Aorta (tissue), 5 donors: ENCODE measurements at regions not wholly inside any gene's neighbourhood (a gene's known extent, or its start where the extent isn't known, plus 50 kb on each side); places are given as distances from the start of the nearest gene placed in this dataset.

Experiments
- ATAC-seq: fragments of 200-7000 bp; cut with Tn5 transposase; one replicate; pipeline ENCODE4 v1.9.1; 2022; ENCODE audit warnings: moderate library complexity; ENCODE audit not compliant: low FRiP score
- DNase-seq, 2 donors: peaks; one replicate each; pipeline ENCODE4 v3.0.0-alpha.2; 2020
- H3K27ac ChIP-seq, 2 donors: one replicate each; pipeline ENCODE4 v1.5.1; 2013; ENCODE audit warnings: low read length in 2 of 2, mild to moderate bottlenecking in 2 of 2, moderate library complexity in 2 of 2, control low read depth in 1 of 2, inconsistent platforms in 1 of 2, low read depth in 1 of 2
- H3K27me3 ChIP-seq, 2 donors: one replicate each; pipeline ENCODE4 v1.6.1; 2013; ENCODE audit warnings: control low read depth in 1 of 2, low read length in 1 of 2, mild to moderate bottlenecking in 1 of 2, moderate library complexity in 1 of 2; ENCODE audit not compliant: insufficient read depth in 2 of 2, control insufficient read depth in 1 of 2
- H3K36me3 ChIP-seq, 2 donors: one replicate each; pipeline ENCODE4 v1.6.1; 2013; ENCODE audit warnings: control low read depth in 1 of 2, low read length in 1 of 2, mild to moderate bottlenecking in 1 of 2; ENCODE audit not compliant: insufficient read depth in 2 of 2, control insufficient read depth in 1 of 2
- H3K4me1 ChIP-seq, 2 donors: one replicate each; pipeline ENCODE4 v1.6.1; 2013; ENCODE audit warnings: low read length in 2 of 2, control low read depth in 1 of 2, mild to moderate bottlenecking in 1 of 2, moderate library complexity in 1 of 2; ENCODE audit not compliant: insufficient read depth in 2 of 2, control insufficient read depth in 1 of 2
- H3K4me3 ChIP-seq, 2 donors: one replicate each; pipeline ENCODE4 v1.5.1; 2013; ENCODE audit warnings: low read length in 2 of 2, control low read depth in 1 of 2, mild to moderate bottlenecking in 1 of 2
- H3K9me3 ChIP-seq: one replicate; pipeline ENCODE4 v1.6.1; 2013; ENCODE audit warnings: mild to moderate bottlenecking, low read length; ENCODE audit not compliant: control insufficient read depth
- WGBS, 2 donors: extraction: QIAGEN DNeasy Blood & Tissue Kit; methylation state at CpG; one replicate each; pipeline ENCODE4 v1.1.7; 2013; 5-methylcytosine and 5-hydroxymethylcytosine counted together
- intact Hi-C, 2 donors: fragments of 100-400 bp; cut with DNase I; formaldehyde crosslinking; loops; one replicate each; pipeline versions ENCODE4 v1.14.2 to v1.15.0; 2022
- donor health status: healthy with polysubstance abuse.
- donor health status: Bipolar disorder and iron deficiency.
- donor health status: DM: no; HTN: no; CAD: no.
- donor health status: DM: no; HTN: no; CAD: no.
- donor health status: DM: yes; HTN: yes; CAD: no.

GRCh38 chr15:60235951-60236710 lies 161.7 kb downstream of the ANXA2 start:
- ATAC-seq, result no peak
- DNase-seq, result no peak
- Histone ChIP-seq H3K4me1 (no peaks in the 10 kb centered on the region), H3K27me3 (no peaks in the 10 kb centered on the region), H3K27ac (no peak overlapping the region), H3K36me3 (no peaks in the 10 kb centered on the region), H3K4me3 (no peak overlapping the region), H3K9me3 (no peaks in the 10 kb centered on the region)
- WGBS, 2 donors, result 33 to 37% methylated on average over 7 of the region's 7 CpGs
- intact Hi-C loops, result no loop called here

- ATAC-seq (no peak), DNase-seq (no peak)
- no peaks in the 10 kb centered on the region for H3K4me1 ChIP-seq
- H3K36me3 ChIP-seq, result no peaks in the 10 kb centered on the region
- H3K27ac ChIP-seq, result no peak overlapping the region
- intact Hi-C loops, result no loop called here
- no peaks in the 10 kb centered on the region for H3K27me3 ChIP-seq
- WGBS, 2 donors, result 58 to 63% methylated on average over 8 of the region's 8 CpGs
- H3K4me3 ChIP-seq, result no peak overlapping the region
- no peaks in the 10 kb centered on the region for H3K9me3 ChIP-seq
These were observed 160.3 kb downstream of the ANXA2 start for GRCh38 chr15:60237446-60237845.

DNA sequence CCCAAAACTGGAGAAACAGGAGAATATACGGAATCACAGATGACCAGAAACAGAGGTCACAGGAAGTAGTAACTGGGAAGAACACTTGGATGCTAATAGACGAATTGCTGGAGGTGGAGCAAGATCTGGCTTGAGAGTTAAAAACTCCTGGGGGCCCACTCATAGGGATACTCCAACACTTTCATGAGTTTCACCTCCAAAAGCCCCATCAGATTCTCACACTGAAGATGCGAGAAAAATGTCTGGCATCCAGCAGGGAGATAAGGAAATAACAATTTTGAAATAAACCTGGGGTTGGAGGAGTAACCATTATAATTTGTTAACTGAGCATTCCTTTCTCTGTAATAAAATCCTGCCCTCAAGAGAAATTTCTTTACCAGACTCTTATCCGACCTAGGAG lies 154.0 kb downstream of the ANXA2 start:
- WGBS, 2 donors, result 44 to 45% methylated on average over 4 of the region's 4 CpGs
- intact Hi-C loops, result no loop called here
- H3K4me3 ChIP-seq, result no peak overlapping the region
- H3K27me3 ChIP-seq, result no peaks in the 10 kb centered on the region
- ATAC-seq, result no peak
- no peaks in the 10 kb centered on the region for H3K4me1 ChIP-seq
- H3K36me3 ChIP-seq, result no peaks in the 10 kb centered on the region
- H3K27ac ChIP-seq, result no peak overlapping the region
- H3K9me3 ChIP-seq, result no peaks in the 10 kb centered on the region
- DNase-seq, result no peak

DNA sequence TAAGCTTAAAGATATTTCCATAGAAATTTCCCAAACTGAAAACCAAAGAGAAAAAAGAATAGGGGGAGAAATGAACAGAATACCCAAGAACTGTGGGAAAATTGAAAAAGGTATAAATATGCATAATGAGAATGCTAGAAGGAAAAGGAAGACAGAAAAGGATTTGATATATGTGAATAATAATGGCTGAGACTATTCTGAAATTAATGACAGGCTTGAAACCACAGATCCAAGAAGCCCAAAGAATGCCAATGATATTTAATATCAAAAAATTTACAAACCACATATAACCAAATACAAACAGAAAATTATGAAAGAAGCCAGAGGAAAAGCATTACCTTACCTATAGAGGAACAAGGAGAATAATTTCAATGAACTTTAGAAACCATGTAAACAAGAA lies 153.0 kb downstream of the ANXA2 start:
- intact Hi-C loops, result no loop called here
- no peaks in the 10 kb centered on the region for H3K4me1 ChIP-seq
- no peak for DNase-seq
- no peaks in the 10 kb centered on the region for H3K9me3 ChIP-seq
- no peaks in the 10 kb centered on the region for H3K27me3 ChIP-seq
- H3K4me3 ChIP-seq, result no peak overlapping the region
- no peak for ATAC-seq
- no peak overlapping the region for H3K27ac ChIP-seq
- H3K36me3 ChIP-seq, result no peaks in the 10 kb centered on the region

DNA sequence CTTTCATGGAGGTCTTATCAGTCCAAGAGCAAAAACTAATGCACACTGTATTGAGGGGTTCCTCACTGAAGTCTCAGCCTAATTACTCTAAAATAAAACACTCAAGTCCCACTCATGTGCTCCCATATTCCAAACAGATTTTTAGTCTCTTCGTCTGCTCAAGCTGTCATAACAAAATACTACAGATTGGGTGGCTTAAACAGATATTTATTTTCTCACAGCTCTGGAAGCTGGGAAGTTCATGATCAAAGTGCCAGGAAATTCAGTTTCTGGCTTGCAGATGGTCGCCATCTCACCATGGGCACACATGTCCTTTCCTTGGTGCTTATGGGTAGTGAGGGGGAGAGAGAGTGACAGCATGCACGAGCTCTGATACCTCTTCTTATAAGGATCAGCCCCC lies 147.5 kb downstream of the ANXA2 start:
- Histone ChIP-seq H3K27me3 (no peaks in the 10 kb centered on the region), H3K4me1 (no peaks in the 10 kb centered on the region), H3K9me3 (peaks cover 1% of the 10 kb centered on the region), H3K27ac (no peak overlapping the region), H3K36me3 (no peaks in the 10 kb centered on the region), H3K4me3 (no peak overlapping the region)
- intact Hi-C loops, result no loop called here
- DNase-seq (no peak), ATAC-seq (no peak)
- WGBS, 2 donors, result 57 to 60% methylated on average over 3 of the region's 3 CpGs

- Histone ChIP-seq H3K36me3 (no peaks in the 10 kb centered on the region), H3K27me3 (no peaks in the 10 kb centered on the region), H3K4me3 (no peak overlapping the region), H3K4me1 (no peaks in the 10 kb centered on the region), H3K9me3 (peaks cover 1% of the 10 kb centered on the region), H3K27ac (no peak overlapping the region)
- DNase-seq (no peak), ATAC-seq (no peak)
- intact Hi-C loops, result no loop called here
- WGBS, 2 donors, result 37 to 48% methylated on average over 6 of the region's 6 CpGs
These were observed 146.3 kb downstream of the ANXA2 start for GRCh38 chr15:60251300-60252070.

GRCh38 chr15:60254416-60254815 lies 143.4 kb downstream of the ANXA2 start:
- Histone ChIP-seq H3K4me1 (no peaks in the 10 kb centered on the region), H3K4me3 (no peak overlapping the region), H3K9me3 (peaks cover 1% of the 10 kb centered on the region), H3K36me3 (no peaks in the 10 kb centered on the region), H3K27me3 (peaks cover 0 to 2% of the 10 kb centered on the region in 2 donors), H3K27ac (no peak overlapping the region)
- ATAC-seq, result no peak
- DNase-seq, result no peak
- intact Hi-C loops, result no loop called here
- 70 to 91% methylated on average over 1 of the region's 1 CpG for WGBS, 2 donors

DNA sequence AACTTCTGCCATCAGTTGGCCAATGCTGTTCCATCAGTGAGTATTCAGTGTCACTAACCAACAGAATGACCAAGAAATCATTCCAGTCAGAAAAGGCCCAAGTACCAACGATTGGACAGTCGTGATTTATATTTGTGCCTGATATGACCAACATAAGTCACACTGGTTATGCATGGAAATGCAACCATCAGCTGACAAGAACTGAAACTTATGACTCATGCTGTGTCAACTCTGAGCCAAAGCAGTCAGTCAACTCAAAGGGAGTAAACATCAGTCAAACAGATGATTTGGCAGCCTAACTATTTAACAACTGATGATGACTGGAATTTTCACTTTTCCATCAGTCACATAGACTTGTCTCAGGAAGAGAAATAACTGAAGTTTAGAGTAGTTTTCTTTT lies 142.4 kb downstream of the ANXA2 start:
- H3K4me3 ChIP-seq, result no peak overlapping the region
- peaks cover 4% of the 10 kb centered on the region for H3K9me3 ChIP-seq
- 3 to 10% methylated on average over 2 of the region's 2 CpGs for WGBS, 2 donors
- ATAC-seq, result no peak
- peaks cover 0 to 2% of the 10 kb centered on the region in 2 donors for H3K27me3 ChIP-seq
- no peaks in the 10 kb centered on the region for H3K36me3 ChIP-seq
- H3K4me1 ChIP-seq, result no peaks in the 10 kb centered on the region
- no peak overlapping the region for H3K27ac ChIP-seq
- no peak for DNase-seq
- intact Hi-C loops, result no loop called here

GRCh38 chr15:60257591-60258159 lies 140.1 kb downstream of the ANXA2 start:
- ATAC-seq (no peak), DNase-seq (no peak)
- no peak overlapping the region for H3K27ac ChIP-seq
- no peak overlapping the region for H3K4me3 ChIP-seq
- H3K9me3 ChIP-seq, result peaks cover 4% of the 10 kb centered on the region
- intact Hi-C loops, result no loop called here
- H3K4me1 ChIP-seq, result no peaks in the 10 kb centered on the region
- 66 to 70% methylated on average over 5 of the region's 5 CpGs for WGBS, 2 donors
- peaks cover 0 to 4% of the 10 kb centered on the region in 2 donors for H3K27me3 ChIP-seq
- H3K36me3 ChIP-seq, result no peaks in the 10 kb centered on the region
